ENCODE measurements at regions not wholly inside any gene's neighbourhood (a gene's known extent, or its start where the extent isn't known, plus 50 kb on each side); places are given as distances from the start of the nearest gene placed in this dataset.

- no peak for DNase-seq
Measured at GRCh38 chr15:94924971-94925598, 693.7 kb downstream of the MCTP2 start.

DNA sequence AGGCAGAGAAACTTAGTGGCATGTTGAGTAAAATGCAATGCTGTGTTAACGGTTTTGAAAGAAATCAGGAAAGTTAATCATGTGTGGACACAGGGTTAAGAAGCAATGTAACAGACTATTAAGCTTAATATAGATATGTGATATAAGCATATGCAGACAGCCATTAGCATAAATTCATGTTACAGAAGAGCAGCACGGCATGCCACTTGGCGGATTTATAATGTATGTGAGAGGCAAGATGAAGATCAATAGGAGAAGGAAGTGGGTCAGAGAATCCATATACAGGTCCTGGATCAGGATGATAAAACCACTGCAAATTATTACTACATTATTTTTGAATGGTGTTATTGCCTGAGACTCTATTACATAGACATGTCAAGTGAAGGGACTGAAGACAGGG is 694.3 kb downstream of the MCTP2 start:
- DNase-seq = no peak

- no peak for DNase-seq
Measured at GRCh38 chr15:94927003-94927402, 695.6 kb downstream of the MCTP2 start.

GRCh38 chr15:94929282-94929681 is 697.9 kb downstream of the MCTP2 start:
- no peak for DNase-seq

- no peak for DNase-seq
Measured at GRCh38 chr15:94930441-94930840, 699.1 kb downstream of the MCTP2 start.

DNA sequence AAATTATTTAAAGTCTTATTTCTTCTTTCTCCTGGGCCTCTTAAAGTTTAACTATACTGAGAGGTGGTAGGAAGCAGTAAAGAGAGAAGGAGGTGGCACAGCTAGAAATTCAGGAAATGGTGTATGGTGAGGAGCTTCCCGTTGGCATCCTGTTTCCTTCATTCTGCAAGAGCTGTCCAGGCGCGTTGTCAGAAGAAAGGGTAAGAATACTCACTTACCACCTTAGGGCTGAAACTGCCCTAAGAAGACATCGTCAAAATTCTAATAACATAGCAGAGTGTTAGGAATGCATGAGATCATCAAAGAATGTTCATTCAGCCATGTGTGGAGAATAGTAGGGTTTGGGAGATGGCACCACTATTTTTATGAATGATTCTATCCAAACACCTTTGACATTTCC is 699.6 kb downstream of the MCTP2 start:
- DNase-seq = no peak

DNA sequence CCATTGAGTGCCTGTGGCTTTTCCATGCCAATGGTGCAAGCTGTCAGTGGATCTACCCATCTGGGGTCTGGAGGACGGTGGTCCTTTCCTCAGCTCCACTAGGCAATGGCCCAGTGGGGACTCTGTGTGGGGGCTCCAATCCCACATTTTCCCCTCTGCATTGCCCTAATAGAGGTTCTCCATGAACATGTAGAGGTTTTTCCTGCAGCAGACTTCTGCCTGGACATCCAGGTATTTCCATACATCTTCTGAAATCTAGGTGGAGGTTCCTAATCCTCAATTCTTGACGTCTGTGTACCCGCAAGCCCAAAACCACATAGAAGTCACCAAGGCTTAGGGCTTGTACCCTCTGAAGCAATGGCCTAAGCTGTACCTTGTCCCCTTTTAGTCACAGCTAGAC is 703.1 kb downstream of the MCTP2 start:
- DNase-seq = no peak

- no peak for DNase-seq
Measured at GRCh38 chr15:94937242-94937641, 705.9 kb downstream of the MCTP2 start.

DNA sequence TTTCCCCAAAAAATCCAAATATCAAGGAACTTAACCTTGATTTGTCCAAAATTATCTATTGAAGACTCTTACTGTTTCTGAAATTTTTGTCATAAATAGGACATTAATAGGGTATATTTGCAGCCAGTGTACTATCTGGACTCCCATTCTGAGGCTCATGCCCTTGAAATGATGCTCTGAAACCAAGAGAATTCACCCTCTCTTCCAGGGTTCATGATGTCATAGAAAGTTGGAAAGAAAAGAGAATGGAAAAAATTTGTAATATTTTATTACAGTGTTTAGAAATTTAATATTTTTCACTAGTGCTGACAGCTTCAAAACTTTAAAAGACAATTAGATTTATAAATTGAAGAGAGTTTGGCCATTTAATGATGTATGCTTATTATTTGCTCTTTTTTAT is 712.5 kb downstream of the MCTP2 start:
- no peak for DNase-seq

GRCh38 chr15:94951538-94951937 is 720.2 kb downstream of the MCTP2 start:
- no peak for DNase-seq

DNA sequence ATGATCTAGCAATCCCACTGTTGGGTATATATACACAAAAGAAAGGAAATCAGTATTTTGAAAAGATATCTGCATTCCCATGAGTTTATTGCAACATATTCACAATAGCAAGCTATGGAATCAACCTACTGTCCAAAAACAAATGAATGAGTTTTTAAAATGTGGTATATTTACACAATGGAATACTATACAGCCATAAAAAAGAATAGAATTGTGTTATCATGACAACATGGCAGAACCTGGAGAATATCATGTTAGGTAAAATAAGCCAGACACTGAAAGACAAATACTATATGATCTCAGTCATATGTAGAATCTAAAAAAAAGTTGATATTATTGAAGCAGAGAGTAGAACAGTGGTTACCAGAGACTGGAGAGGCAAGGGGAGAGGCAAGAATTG is 732.6 kb downstream of the MCTP2 start:
- no peak for DNase-seq

- DNase-seq = no peak
Measured at GRCh38 chr15:94965593-94965992, 734.2 kb downstream of the MCTP2 start.

DNA sequence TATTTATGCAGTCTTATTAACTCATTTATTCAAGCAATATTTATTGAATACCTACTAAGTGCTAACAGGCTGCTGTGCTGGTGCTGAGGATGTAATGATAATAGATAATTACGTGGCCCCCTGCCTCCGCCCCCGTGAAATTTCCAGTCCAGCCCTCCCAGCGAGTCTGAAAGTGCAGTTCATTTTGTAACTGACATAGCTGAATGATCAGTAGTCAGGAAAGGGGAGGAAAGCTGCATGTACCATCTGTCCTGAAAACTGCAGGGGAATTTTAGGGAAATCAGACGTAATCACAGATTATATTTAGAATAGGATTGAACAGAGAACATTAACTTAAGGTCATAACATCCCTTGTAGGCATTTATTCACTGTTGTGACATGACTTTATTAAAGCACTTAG is 736.8 kb downstream of the MCTP2 start:
- no peak for DNase-seq

GRCh38 chr15:94970096-94970495 is 738.7 kb downstream of the MCTP2 start:
- DNase-seq = no peak

GRCh38 chr15:94970802-94971201 is 739.4 kb downstream of the MCTP2 start:
- DNase-seq = no peak

DNA sequence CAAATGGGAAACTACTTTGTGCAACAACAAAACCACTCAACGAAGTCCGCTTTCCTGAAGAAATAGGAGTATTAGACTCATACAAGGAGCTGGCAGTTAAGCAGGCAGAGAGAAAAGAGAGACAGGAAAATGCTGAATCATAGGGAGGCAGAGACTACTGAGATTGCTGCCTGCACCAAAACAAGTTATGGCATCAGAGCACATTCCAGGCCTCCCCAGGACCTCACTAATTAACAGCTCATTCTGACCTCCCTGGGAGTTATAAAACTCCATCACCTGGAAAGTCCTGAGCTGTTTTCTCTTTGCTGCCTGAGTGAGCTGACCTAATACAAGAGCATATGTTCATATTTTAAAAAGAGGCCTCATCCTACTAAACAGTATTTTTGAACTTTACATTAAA is 741.0 kb downstream of the MCTP2 start:
- no peak for DNase-seq

DNA sequence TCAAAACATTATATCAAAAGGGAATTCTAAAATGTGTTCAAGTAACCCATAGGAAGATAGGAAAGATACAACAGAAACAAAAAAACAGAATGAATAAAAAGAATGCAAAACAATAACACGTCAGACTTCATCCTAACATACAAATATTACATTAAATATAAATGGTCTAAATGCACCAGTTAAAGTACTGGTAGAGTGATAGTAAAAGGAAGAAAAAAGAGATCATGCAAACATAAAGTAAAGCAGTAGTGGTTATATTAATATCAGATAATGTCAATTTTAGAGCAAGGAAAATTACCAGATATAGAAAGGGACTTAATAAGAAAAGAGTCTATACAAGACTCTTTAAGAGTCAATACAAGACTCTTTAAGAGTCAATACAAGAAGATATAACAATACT is 755.7 kb downstream of the MCTP2 start:
- no peak for DNase-seq

- DNase-seq = no peak
Measured at GRCh38 chr15:94991718-94992117, 760.4 kb downstream of the MCTP2 start.

DNA sequence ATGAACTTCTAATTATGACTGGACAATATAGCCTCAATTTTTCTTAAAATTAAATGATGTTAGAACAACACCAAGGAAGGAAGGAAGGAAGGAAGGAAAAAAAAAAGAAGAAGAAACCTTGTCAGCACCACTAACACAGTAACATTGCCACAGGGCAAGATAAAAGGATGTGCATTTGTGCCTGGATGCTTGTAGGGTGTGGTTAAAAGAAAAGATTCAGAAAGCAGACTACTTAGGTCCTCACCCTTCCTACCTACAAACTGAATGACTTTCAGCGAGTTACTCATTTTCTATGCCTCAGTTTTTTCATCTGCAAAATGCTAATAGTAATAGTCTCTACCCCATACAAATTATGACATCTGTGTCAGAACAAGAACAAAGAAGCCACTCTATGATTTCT is 778.3 kb downstream of the MCTP2 start:
- no peak for DNase-seq

DNA sequence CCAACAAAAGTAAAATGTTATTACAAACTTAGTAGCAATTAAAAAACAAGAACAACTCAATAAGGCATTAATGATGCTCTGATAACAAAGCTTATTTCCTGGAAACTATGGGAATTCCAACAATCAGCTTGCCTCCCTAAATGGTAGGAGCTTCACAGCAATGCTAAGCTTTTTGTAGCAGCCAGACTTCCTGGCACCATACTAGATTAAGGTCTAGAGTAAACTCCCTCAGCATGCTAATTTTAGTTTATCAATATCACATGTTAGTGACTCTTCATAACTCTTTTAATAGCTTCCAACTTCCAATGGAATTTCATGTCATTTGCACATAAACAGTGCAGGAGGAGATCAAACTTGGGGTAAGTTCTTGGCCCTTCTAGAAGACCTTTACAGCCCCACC is 782.0 kb downstream of the MCTP2 start:
- no peak for DNase-seq

DNA sequence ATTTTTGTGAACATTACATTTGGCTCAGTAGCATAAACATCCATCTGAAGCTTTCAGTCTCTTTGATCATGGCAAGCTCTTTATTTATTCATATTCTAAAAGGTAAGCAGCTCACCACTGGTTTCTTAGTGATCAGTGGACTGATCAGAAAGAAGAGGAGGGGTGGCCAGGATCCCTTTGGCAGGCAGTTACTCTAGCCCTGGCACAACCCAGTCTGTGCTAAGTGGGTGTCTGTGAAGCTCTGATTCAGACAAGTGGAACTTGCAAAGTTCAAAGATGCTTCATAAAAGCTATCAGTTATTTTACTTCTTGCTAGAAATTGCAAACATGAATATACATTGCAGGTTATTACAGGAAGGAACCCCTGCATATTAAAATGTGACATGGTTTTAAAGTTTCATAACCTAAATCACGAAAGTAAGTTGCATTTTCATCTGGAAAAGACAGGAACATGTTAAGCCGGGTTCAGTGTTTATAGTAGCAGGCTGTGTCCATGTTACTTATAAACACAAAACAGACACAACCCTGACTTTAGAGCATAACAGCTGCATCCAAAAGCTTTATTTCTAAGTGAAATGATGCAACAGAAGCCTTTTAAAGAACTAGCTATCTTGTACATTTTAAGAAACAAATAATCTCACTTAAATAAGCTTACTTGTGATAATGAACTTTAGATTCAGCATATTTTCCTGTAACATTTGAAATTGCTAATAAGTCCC is 785.3 kb downstream of the MCTP2 start:
- no peak for DNase-seq

- no peak for DNase-seq
Measured at GRCh38 chr15:95017666-95018328, 786.4 kb downstream of the MCTP2 start.

DNA sequence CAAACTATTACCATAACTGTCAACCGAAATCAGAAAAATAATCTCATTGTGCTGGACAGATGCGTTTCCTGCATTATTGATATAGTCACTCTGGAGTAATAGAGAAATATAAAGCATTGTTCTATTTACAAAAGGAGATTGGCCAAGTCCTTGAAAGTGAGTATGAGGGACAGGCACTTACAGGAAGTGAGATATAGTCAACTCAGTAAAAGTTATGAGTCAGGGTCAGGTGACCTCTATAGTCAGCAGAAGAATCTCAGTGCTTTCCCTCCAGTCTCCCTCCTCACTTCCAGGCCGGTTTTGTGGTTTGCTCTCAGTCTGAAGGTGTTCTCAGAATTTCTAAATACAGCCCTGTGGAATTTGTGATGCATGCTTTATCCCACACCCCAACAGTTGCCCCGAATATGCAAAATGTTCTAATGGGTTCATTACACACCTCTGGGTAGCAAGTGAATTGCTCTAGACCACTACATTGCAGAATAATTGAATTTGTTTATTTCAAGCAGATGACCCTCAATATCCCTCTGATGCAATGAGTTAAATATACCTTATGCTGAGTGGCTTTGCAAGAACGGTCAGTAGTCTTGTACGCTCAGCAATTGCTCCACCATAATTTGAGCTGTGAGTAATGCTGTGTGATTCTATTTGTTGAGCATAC is 787.7 kb downstream of the MCTP2 start:
- DNase-seq = no peak

GRCh38 chr15:95019907-95020306 is 788.5 kb downstream of the MCTP2 start:
- DNase-seq = no peak

All from stimulated activated CD4-positive, alpha-beta T cell treated with anti-CD3 and anti-CD28 coated beads, Interleukin-4, amount 100 ng/mL, for 1 hour (primary cell).